ENCODE measurements at regions not wholly inside any gene's neighbourhood (a gene's known extent, or its start where the extent isn't known, plus 50 kb on each side); places are given as distances from the start of the nearest gene placed in this dataset.

DNA sequence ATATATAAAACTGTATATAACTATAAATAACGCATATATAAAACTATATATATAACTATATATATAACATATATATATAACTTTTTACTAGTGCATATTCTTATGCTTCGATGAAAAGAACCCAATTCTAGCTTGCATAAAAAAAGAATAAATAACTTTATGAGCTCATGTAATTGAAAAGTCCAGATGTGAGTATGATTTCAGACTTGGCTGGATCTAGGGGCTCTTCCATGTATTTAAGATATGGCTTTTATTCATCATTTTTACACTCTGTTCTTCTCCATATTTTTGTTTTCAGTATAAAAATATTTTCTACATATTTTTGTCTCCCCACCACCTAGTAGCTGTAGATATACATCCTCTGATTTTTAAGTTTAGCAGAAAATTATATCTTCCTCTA is 417.5 kb downstream of the CDH11 start:
- Mint-ChIP-seq H3K27ac (no peak overlapping the region), H3K27me3 (ENCODE audit: low read depth in 2 of 2) (no peaks in the 10 kb centered on the region), H3K4me3 (no peak overlapping the region), H3K9me3 (peaks cover 13 to 15% of the 10 kb centered on the region in 2 donors), H3K4me1 (no peaks in the 10 kb centered on the region), H3K36me3 (no peaks in the 10 kb centered on the region)
- Histone ChIP-seq H3K4me3 (ENCODE audit: low read length) (no peak overlapping the region), H3K27ac (ENCODE audit: low read length) (no peak overlapping the region), H3K9me3 (ENCODE audit: control insufficient read depth, insufficient read depth, low read length) (peaks cover 13% of the 10 kb centered on the region), H3K36me3 (ENCODE audit: control insufficient read depth, insufficient read depth, low read length) (no peaks in the 10 kb centered on the region), H3K4me1 (ENCODE audit: control insufficient read depth, insufficient read depth, low read length) (no peaks in the 10 kb centered on the region), H3K27me3 (ENCODE audit: control insufficient read depth, insufficient read depth, low read length) (no peaks in the 10 kb centered on the region)
- no peak for TF ChIP-seq CTCF (IDR thresholded peaks at IDR 0.05)
- ATAC-seq (no peak), DNase-seq (no peak)
- WGBS (ENCODE audit: insufficient coverage): no CpG with 5 or more reads among the region's 2 CpGs
- intact Hi-C loops (cut with micrococcal nuclease): no loop called here

GRCh38 chr16:64702415-64702814 is 419.4 kb downstream of the CDH11 start:
- DNase-seq (no peak), ATAC-seq (no peak)
- no peaks in the 10 kb centered on the region for H3K4me1 ChIP-seq (ENCODE audit: control insufficient read depth, insufficient read depth, low read length)
- H3K4me3 ChIP-seq (ENCODE audit: low read length): no peak overlapping the region
- Mint-ChIP-seq H3K27ac (no peak overlapping the region), H3K9me3 (peaks cover 13 to 16% of the 10 kb centered on the region in 2 donors), H3K36me3 (no peaks in the 10 kb centered on the region), H3K4me1 (no peaks in the 10 kb centered on the region), H3K27me3 (ENCODE audit: low read depth in 2 of 2) (no peaks in the 10 kb centered on the region), H3K4me3 (no peak overlapping the region)
- no peaks in the 10 kb centered on the region for H3K36me3 ChIP-seq (ENCODE audit: control insufficient read depth, insufficient read depth, low read length)
- no peak for TF ChIP-seq CTCF (IDR thresholded peaks at IDR 0.05)
- no peak overlapping the region for H3K27ac ChIP-seq (ENCODE audit: low read length)
- WGBS (ENCODE audit: insufficient coverage): no CpG with 5 or more reads among the region's 1 CpG
- no peaks in the 10 kb centered on the region for H3K27me3 ChIP-seq (ENCODE audit: control insufficient read depth, insufficient read depth, low read length)
- intact Hi-C loops (cut with micrococcal nuclease): no loop called here
- peaks cover 13% of the 10 kb centered on the region for H3K9me3 ChIP-seq (ENCODE audit: control insufficient read depth, insufficient read depth, low read length)

- Histone ChIP-seq H3K27ac (ENCODE audit: low read length) (no peak overlapping the region), H3K36me3 (ENCODE audit: control insufficient read depth, insufficient read depth, low read length) (no peaks in the 10 kb centered on the region), H3K4me3 (ENCODE audit: low read length) (no peak overlapping the region), H3K27me3 (ENCODE audit: control insufficient read depth, insufficient read depth, low read length) (no peaks in the 10 kb centered on the region), H3K4me1 (ENCODE audit: control insufficient read depth, insufficient read depth, low read length) (no peaks in the 10 kb centered on the region), H3K9me3 (ENCODE audit: control insufficient read depth, insufficient read depth, low read length) (peaks cover 13% of the 10 kb centered on the region)
- Mint-ChIP-seq H3K27me3 (ENCODE audit: low read depth in 2 of 2) (no peaks in the 10 kb centered on the region), H3K4me1 (no peaks in the 10 kb centered on the region), H3K4me3 (no peak overlapping the region), H3K36me3 (no peaks in the 10 kb centered on the region), H3K27ac (no peak overlapping the region), H3K9me3 (peaks cover 12 to 16% of the 10 kb centered on the region in 2 donors)
- intact Hi-C loops (cut with micrococcal nuclease): no loop called here
- TF ChIP-seq CTCF (IDR thresholded peaks at IDR 0.05): no peak
- ATAC-seq (no peak), DNase-seq (no peak)
- WGBS (ENCODE audit: insufficient coverage): 90% methylated on average over 3 of the region's 3 CpGs
These were observed 421.2 kb downstream of the CDH11 start for GRCh38 chr16:64700628-64701027.

- H3K36me3 Mint-ChIP-seq: no peaks in the 10 kb centered on the region
These were observed 425.0 kb downstream of the CDH11 start for GRCh38 chr16:64696866-64697265.

More at GRCh38 chr16:64696866-64697265, 425.0 kb downstream of the CDH11 start:
- H3K27me3 Mint-ChIP-seq (ENCODE audit: low read depth in 2 of 2): no peaks in the 10 kb centered on the region
- no peak overlapping the region for H3K27ac Mint-ChIP-seq
- H3K36me3 ChIP-seq (ENCODE audit: control insufficient read depth, insufficient read depth, low read length): no peaks in the 10 kb centered on the region
- TF ChIP-seq CTCF (IDR thresholded peaks at IDR 0.05): no peak
- H3K4me3 ChIP-seq (ENCODE audit: low read length): no peak overlapping the region
- H3K4me3 Mint-ChIP-seq: no peak overlapping the region
- no peak for DNase-seq
- H3K9me3 Mint-ChIP-seq: peaks cover 10 to 13% of the 10 kb centered on the region in 2 donors
- ATAC-seq: no peak
- no peaks in the 10 kb centered on the region for H3K27me3 ChIP-seq (ENCODE audit: control insufficient read depth, insufficient read depth, low read length)
- no peaks in the 10 kb centered on the region for H3K4me1 Mint-ChIP-seq
- WGBS (ENCODE audit: insufficient coverage): no CpG with 5 or more reads among the region's 1 CpG
- peaks cover 13% of the 10 kb centered on the region for H3K9me3 ChIP-seq (ENCODE audit: control insufficient read depth, insufficient read depth, low read length)
- intact Hi-C loops (cut with micrococcal nuclease): no loop called here
- H3K4me1 ChIP-seq (ENCODE audit: control insufficient read depth, insufficient read depth, low read length): no peaks in the 10 kb centered on the region
- no peak overlapping the region for H3K27ac ChIP-seq (ENCODE audit: low read length)

All from natural killer cell (primary cell).